ENCODE measurements at regions not wholly inside any gene's neighbourhood (a gene's known extent, or its start where the extent isn't known, plus 50 kb on each side); places are given as distances from the start of the nearest gene placed in this dataset.
A peak's percentile ranks its signal among the peaks of the same experiment; 100 is the strongest.

GRCh38 chr7:81170291-81170690, 251.4 kb upstream of the SEMA3C start:
- H3K4me3 ChIP-seq (ENCODE audit: low read depth, low read length) = no peak overlapping the region
- TF ChIP-seq CTCF (IDR thresholded peaks at IDR 0.05; ENCODE audit: low read depth, low read length) = no peak
- in situ Hi-C loops (cut with HindIII; ENCODE audit: low sequenced_read_pairs) = no loop called here
- no peak for DNase-seq (ENCODE audit: low read depth, low spot score)

GRCh38 chr7:81167934-81168333, 249.1 kb upstream of the SEMA3C start:
- in situ Hi-C loops (cut with HindIII; ENCODE audit: low sequenced_read_pairs) = no loop called here

GRCh38 chr7:81165070-81165469, 246.2 kb upstream of the SEMA3C start:
- TF ChIP-seq CTCF (IDR thresholded peaks at IDR 0.05; ENCODE audit: low read depth, low read length) = no peak
- DNase-seq (ENCODE audit: low read depth, low spot score) = no peak
- in situ Hi-C loops (cut with HindIII; ENCODE audit: low sequenced_read_pairs) = no loop called here
- no peak overlapping the region for H3K4me3 ChIP-seq (ENCODE audit: low read depth, low read length)

More at GRCh38 chr7:81167934-81168333, 249.1 kb upstream of the SEMA3C start:
- H3K4me3 ChIP-seq (ENCODE audit: low read depth, low read length) = no peak overlapping the region
- no peak for DNase-seq (ENCODE audit: low read depth, low spot score)
- no peak for TF ChIP-seq CTCF (IDR thresholded peaks at IDR 0.05; ENCODE audit: low read depth, low read length)

- no peak for TF ChIP-seq CTCF (IDR thresholded peaks at IDR 0.05; ENCODE audit: low read depth, low read length)
- peak; percentile 56 for DNase-seq (ENCODE audit: low read depth, low spot score)
- in situ Hi-C loops (cut with HindIII; ENCODE audit: low sequenced_read_pairs) = no loop called here
- H3K4me3 ChIP-seq (ENCODE audit: low read depth, low read length) = no peak overlapping the region
Measured at GRCh38 chr7:81162771-81163525, 244.1 kb upstream of the SEMA3C start.

- H3K4me3 ChIP-seq (ENCODE audit: low read depth, low read length) = no peak overlapping the region
- no peak for DNase-seq (ENCODE audit: low read depth, low spot score)
- TF ChIP-seq CTCF (IDR thresholded peaks at IDR 0.05; ENCODE audit: low read depth, low read length) = no peak
- in situ Hi-C loops (cut with HindIII; ENCODE audit: low sequenced_read_pairs) = no loop called here
Measured at GRCh38 chr7:81162234-81162633, 243.4 kb upstream of the SEMA3C start.

GRCh38 chr7:81161451-81162075, 242.7 kb upstream of the SEMA3C start:
- in situ Hi-C loops (cut with HindIII; ENCODE audit: low sequenced_read_pairs) = no loop called here
- TF ChIP-seq CTCF (IDR thresholded peaks at IDR 0.05; ENCODE audit: low read depth, low read length) = no peak
- peak; percentile 94 for DNase-seq (ENCODE audit: low read depth, low spot score)
- H3K4me3 ChIP-seq (ENCODE audit: low read depth, low read length) = no peak overlapping the region

Measured in astrocyte of the spinal cord (primary cell).